Lung (tissue), 11 donors: ENCODE measurements at regions not wholly inside any gene's neighbourhood (a gene's known extent, or its start where the extent isn't known, plus 50 kb on each side); places are given as distances from the start of the nearest gene placed in this dataset.

ENCODE experiments used
- ATAC-seq: fragments of 200-7000 bp; cut with Tn5 transposase; one replicate; pipeline ENCODE4 v1.9.1; 2020; ENCODE audit warnings: moderate number of reproducible peaks; ENCODE audit not compliant: insufficient read depth, low FRiP score
- DNase-seq, 3 donors: peaks; one replicate each; pipeline ENCODE4 v3.0.0-alpha.2; 2013 to 2017
- H3K27ac ChIP-seq, 2 donors: one replicate each; pipeline ENCODE4 v1.5.1; 2013; ENCODE audit warnings: mild to moderate bottlenecking in 2 of 2, moderate library complexity in 2 of 2, control low read depth in 1 of 2, inconsistent platforms in 1 of 2, low read depth in 1 of 2, low read length in 1 of 2
- H3K27me3 ChIP-seq, 3 donors: one replicate each; pipeline ENCODE4 v1.5.1; 2013; ENCODE audit warnings: low read length in 2 of 3; ENCODE audit not compliant: control insufficient read depth in 3 of 3, insufficient read depth in 3 of 3
- H3K36me3 ChIP-seq, 4 donors: one replicate each; pipeline ENCODE4 v1.5.1; 2013; ENCODE audit warnings: low read length in 4 of 4, mild to moderate bottlenecking in 1 of 4, moderate library complexity in 1 of 4; ENCODE audit not compliant: control insufficient read depth in 4 of 4, insufficient read depth in 4 of 4
- H3K4me1 ChIP-seq, 5 donors: one replicate each; pipeline ENCODE4 v1.5.1; 2013; ENCODE audit warnings: low read length in 5 of 5, mild to moderate bottlenecking in 2 of 5, moderate library complexity in 1 of 5; ENCODE audit not compliant: control insufficient read depth in 5 of 5, insufficient read depth in 5 of 5
- H3K4me3 ChIP-seq: one replicate; pipeline ENCODE4 v1.5.1; 2013; ENCODE audit warnings: mild to moderate bottlenecking, control low read depth, moderate library complexity
- H3K9ac ChIP-seq, 2 donors: one replicate each; pipeline ENCODE4 v1.5.1; 2013; ENCODE audit warnings: low read length in 2 of 2, control low read depth in 1 of 2; ENCODE audit not compliant: insufficient read depth in 1 of 2
- H3K9me3 ChIP-seq, 4 donors: one replicate each; pipeline ENCODE4 v1.5.1; 2013; ENCODE audit warnings: low read length in 3 of 4, mild to moderate bottlenecking in 1 of 4, moderate library complexity in 1 of 4; ENCODE audit not compliant: control insufficient read depth in 4 of 4, insufficient read depth in 3 of 4
- CTCF ChIP-seq: IDR thresholded peaks from 2 replicates; pipeline ENCODE4 v1.5.1; 2012; ENCODE audit warnings: mild to moderate bottlenecking; ENCODE audit errors: control extremely low read depth, extremely low read depth
- WGBS, 2 donors: extraction: QIAGEN DNeasy Blood & Tissue Kit; methylation state at CpG; one replicate each; pipeline ENCODE4 v1.1.7; 2013; 5-methylcytosine and 5-hydroxymethylcytosine counted together
- donor health status: control.
- donor health status: control.
- donor health status: Bipolar disorder and iron deficiency.
- donor health status: healthy.
- donor health status: DM: yes; HTN: yes; CAD: no.

- WGBS, 2 donors, result 87 to 92% methylated on average over 2 of the region's 2 CpGs
- Histone ChIP-seq H3K4me1 (peaks cover 0 to 25% (median 0%) of the 10 kb centered on the region in 5 donors), H3K36me3 (peaks cover 0 to 23% (median 6%) of the 10 kb centered on the region in 4 donors), H3K9ac (no peak overlapping the region), H3K9me3 (no peaks in the 10 kb centered on the region), H3K27ac (no peak overlapping the region), H3K4me3 (no peak overlapping the region), H3K27me3 (no peaks in the 10 kb centered on the region)
- TF ChIP-seq CTCF, result no peak
- DNase-seq, result no peak
- no peak for ATAC-seq
Measured at GRCh38 chr3:124459678-124460077, 270.6 kb upstream of the UMPS start.

- ATAC-seq, result no peak
- no peak overlapping the region for H3K27ac ChIP-seq
Measured at GRCh38 chr3:124461126-124461525, 269.1 kb upstream of the UMPS start.

GRCh38 chr3:124461838-124462632, 268.2 kb upstream of the UMPS start:
- TF ChIP-seq CTCF, result no peak
- H3K4me1 ChIP-seq, result peaks cover 0 to 35% (median 0%) of the 10 kb centered on the region in 5 donors
- ATAC-seq, result no peak
- H3K36me3 ChIP-seq, result peaks cover 0 to 19% (median 3%) of the 10 kb centered on the region in 4 donors
- H3K9ac ChIP-seq, result no peak overlapping the region
- H3K4me3 ChIP-seq, result no peak overlapping the region
- DNase-seq, result peak in 1 of 3 donors; percentile 17
- WGBS, 2 donors, result 76 to 84% methylated on average over 4 of the region's 4 CpGs
- no peaks in the 10 kb centered on the region for H3K9me3 ChIP-seq
- H3K27me3 ChIP-seq, result no peaks in the 10 kb centered on the region
- H3K27ac ChIP-seq, result no peak overlapping the region

More at GRCh38 chr3:124461126-124461525, 269.1 kb upstream of the UMPS start:
- no peak for TF ChIP-seq CTCF
- Histone ChIP-seq H3K4me1 (peaks cover 0 to 35% (median 0%) of the 10 kb centered on the region in 5 donors), H3K9me3 (no peaks in the 10 kb centered on the region), H3K27me3 (no peaks in the 10 kb centered on the region), H3K4me3 (no peak overlapping the region), H3K9ac (no peak overlapping the region), H3K36me3 (peaks cover 0 to 19% (median 5%) of the 10 kb centered on the region in 4 donors)
- 80 to 82% methylated on average over 2 of the region's 2 CpGs for WGBS, 2 donors
- peak in 2 of 3 donors; percentile 35 to 63 for DNase-seq
